ENCODE measurements at regions not wholly inside any gene's neighbourhood (a gene's known extent, or its start where the extent isn't known, plus 50 kb on each side); places are given as distances from the start of the nearest gene placed in this dataset.
"Not testable (repeated sequence)": the region's sequence is repeated elsewhere in the genome, so short reads cannot be mapped to it uniquely, and the experiment has no call there.

DNA sequence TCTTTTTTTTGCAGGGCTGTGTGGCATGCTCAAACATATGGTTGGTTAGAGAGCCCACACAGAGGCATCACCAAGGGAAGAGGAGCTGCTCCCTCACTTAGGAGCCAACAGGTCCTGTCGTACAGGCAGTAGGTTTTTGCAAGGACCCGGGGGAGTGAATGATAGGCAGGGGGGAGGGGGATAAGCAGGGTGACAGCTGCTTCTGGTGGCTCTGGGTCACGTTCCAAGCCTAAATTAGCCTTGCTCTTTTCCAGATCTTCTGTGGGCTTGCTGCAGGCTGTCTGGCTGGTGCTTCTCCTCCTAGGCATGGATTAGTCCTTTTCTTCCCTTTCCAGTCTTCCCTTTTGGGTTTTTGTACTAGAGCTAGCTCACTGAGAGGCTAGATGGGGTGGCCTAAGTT lies 117.7 kb upstream of the PODXL start:
- H3K9ac ChIP-seq (ENCODE audit: insufficient read length): no peak overlapping the region
- no peaks in the 10 kb centered on the region for H3K9me3 ChIP-seq (ENCODE audit: low read depth, low read length)
- no peak overlapping the region for H3K4me3 ChIP-seq
- H3K27ac ChIP-seq: no peak overlapping the region
- no peak for DNase-seq (ENCODE audit: low read depth, low spot score)
- TF ChIP-seq EZH2 (IDR thresholded peaks at IDR 0.05) (no peak), FOXP2 (optimal IDR thresholded peaks at IDR 0.05; ENCODE audit: control extremely low read depth, extremely low read length, insufficient read depth) (no peak), POLR2AphosphoS5 (IDR thresholded peaks at IDR 0.05; ENCODE audit: borderline replicate concordance, low read depth, low read length) (no peak)
- H3K36me3 ChIP-seq (ENCODE audit: insufficient read depth, low read length): no peaks in the 10 kb centered on the region

DNA sequence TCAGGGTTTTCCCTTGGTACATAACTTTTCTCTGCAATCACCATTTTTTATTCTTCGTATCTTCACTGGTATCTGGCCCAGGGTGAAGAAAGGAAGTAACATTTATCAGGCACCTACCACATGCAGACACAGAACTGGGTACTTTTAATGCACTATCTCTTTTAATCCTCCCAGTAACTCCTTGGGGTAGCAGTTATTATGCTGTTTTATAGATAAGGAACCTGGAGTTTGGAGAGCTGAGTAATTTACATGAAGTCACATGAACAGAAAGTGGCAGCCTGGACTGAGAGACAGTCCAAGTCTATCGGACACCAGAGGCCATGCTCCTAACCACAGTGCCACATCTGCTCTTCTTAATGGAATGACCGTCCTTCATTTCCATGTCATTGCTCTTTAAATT lies 117.1 kb upstream of the PODXL start:
- Histone ChIP-seq H3K27ac (no peak overlapping the region), H3K36me3 (ENCODE audit: insufficient read depth, low read length) (no peaks in the 10 kb centered on the region), H3K9ac (ENCODE audit: insufficient read length) (no peak overlapping the region), H3K9me3 (ENCODE audit: low read depth, low read length) (no peaks in the 10 kb centered on the region), H3K4me3 (no peak overlapping the region)
- TF ChIP-seq POLR2AphosphoS5 (IDR thresholded peaks at IDR 0.05; ENCODE audit: borderline replicate concordance, low read depth, low read length): no peak
- TF ChIP-seq FOXP2 (optimal IDR thresholded peaks at IDR 0.05; ENCODE audit: control extremely low read depth, extremely low read length, insufficient read depth): no peak
- no peak for TF ChIP-seq EZH2 (IDR thresholded peaks at IDR 0.05)
- DNase-seq (ENCODE audit: low read depth, low spot score): no peak

DNA sequence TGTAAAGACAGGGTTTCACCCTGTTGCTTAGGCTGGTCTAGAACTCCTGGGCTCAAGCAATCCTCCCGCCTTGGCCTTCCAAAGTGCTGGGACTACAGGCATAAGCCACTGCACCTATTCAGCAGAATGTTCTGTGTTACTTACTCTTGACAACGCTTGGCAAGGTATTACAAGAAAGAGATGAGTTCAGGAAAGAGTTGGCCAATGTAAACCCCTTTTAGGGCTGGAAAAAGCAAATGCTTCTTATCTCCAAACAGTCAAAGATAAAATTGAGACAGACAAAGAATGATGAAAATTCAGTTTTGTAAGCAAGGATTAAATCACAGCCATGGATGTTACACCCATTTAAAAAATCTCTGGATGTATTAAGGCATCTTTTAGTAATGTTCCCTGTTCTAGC lies 114.0 kb upstream of the PODXL start:
- Histone ChIP-seq H3K4me3 (no peak overlapping the region), H3K27ac (no peak overlapping the region), H3K36me3 (ENCODE audit: insufficient read depth, low read length) (no peaks in the 10 kb centered on the region), H3K9me3 (ENCODE audit: low read depth, low read length) (no peaks in the 10 kb centered on the region), H3K9ac (ENCODE audit: insufficient read length) (no peak overlapping the region)
- no peak for DNase-seq (ENCODE audit: low read depth, low spot score)
- TF ChIP-seq POLR2AphosphoS5 (IDR thresholded peaks at IDR 0.05; ENCODE audit: borderline replicate concordance, low read depth, low read length) (no peak), EZH2 (IDR thresholded peaks at IDR 0.05) (no peak), FOXP2 (optimal IDR thresholded peaks at IDR 0.05; ENCODE audit: control extremely low read depth, extremely low read length, insufficient read depth) (no peak)

DNA sequence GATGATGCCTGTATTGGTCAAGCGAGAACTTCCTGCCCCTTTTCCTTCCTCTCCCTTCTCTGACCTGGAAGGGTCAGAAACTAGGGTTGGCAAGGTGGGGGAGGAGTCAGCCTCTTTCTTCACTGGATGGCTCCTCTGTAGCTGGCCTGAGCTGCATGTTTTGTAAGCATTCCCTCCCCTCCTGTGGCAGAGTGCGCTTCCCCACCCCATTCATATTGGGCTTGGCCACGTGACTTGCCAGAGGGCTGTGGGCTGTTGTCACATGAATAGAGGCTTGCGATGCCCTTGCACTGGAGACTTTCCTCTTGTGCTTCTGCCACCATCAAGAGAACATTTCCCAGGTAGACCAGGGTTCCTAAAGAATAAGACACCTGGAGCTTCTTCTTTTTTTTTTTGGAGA lies 111.3 kb upstream of the PODXL start:
- Histone ChIP-seq H3K27ac (no peak overlapping the region), H3K36me3 (ENCODE audit: insufficient read depth, low read length) (no peaks in the 10 kb centered on the region), H3K9me3 (ENCODE audit: low read depth, low read length) (no peaks in the 10 kb centered on the region), H3K4me3 (no peak overlapping the region), H3K9ac (ENCODE audit: insufficient read length) (no peak overlapping the region)
- DNase-seq (ENCODE audit: low read depth, low spot score): no peak
- no peak for TF ChIP-seq EZH2 (IDR thresholded peaks at IDR 0.05)
- no peak for TF ChIP-seq POLR2AphosphoS5 (IDR thresholded peaks at IDR 0.05; ENCODE audit: borderline replicate concordance, low read depth, low read length)
- no peak for TF ChIP-seq FOXP2 (optimal IDR thresholded peaks at IDR 0.05; ENCODE audit: control extremely low read depth, extremely low read length, insufficient read depth)

DNA sequence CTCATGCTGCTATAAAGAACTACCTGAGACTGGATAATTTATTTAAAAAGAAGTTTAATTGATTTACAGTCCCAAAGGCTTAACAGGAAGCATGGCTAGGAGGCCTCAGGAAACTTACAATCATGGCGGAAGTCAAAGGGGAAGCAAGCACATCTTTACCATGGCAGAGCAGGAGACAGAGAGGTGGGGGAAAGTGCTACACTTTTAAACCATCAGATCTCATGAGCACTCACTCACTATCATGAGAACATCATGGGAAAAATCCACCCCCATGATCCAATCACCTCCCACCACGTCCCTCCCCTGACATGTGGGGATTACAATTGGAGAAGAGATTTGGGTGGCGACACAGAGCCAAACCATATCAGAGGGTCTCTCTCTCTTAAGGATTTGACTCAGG lies 108.6 kb upstream of the PODXL start:
- Histone ChIP-seq H3K27ac (no peak overlapping the region), H3K4me3 (no peak overlapping the region), H3K9me3 (ENCODE audit: low read depth, low read length) (no peaks in the 10 kb centered on the region), H3K9ac (ENCODE audit: insufficient read length) (no peak overlapping the region), H3K36me3 (ENCODE audit: insufficient read depth, low read length) (no peaks in the 10 kb centered on the region)
- TF ChIP-seq POLR2AphosphoS5 (IDR thresholded peaks at IDR 0.05; ENCODE audit: borderline replicate concordance, low read depth, low read length): no peak
- TF ChIP-seq EZH2 (IDR thresholded peaks at IDR 0.05): no peak
- no peak for TF ChIP-seq FOXP2 (optimal IDR thresholded peaks at IDR 0.05; ENCODE audit: control extremely low read depth, extremely low read length, insufficient read depth)
- DNase-seq (ENCODE audit: low read depth, low spot score): no peak

DNA sequence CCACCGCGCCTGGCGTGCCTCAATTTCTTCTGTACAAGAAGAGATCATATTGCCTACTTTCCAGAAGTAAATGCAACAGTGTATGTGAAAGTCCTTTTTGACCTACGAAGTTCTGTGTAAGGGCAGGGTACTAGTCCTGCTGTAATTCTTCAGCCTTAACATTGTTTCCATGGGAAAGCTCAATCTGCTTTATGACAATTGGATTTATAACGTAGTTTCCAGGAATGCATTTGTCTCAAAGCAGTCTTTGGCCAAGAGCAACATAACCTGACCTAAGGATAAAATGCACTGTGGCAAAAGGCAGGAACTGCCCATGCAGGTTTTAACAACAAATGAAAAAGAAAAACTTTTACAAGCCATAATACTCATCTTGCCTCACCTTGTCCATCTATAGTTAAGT lies 108.1 kb upstream of the PODXL start:
- no peak overlapping the region for H3K9ac ChIP-seq (ENCODE audit: insufficient read length)
- DNase-seq (ENCODE audit: low read depth, low spot score): no peak
- H3K4me3 ChIP-seq: no peak overlapping the region
- TF ChIP-seq FOXP2 (optimal IDR thresholded peaks at IDR 0.05; ENCODE audit: control extremely low read depth, extremely low read length, insufficient read depth) (no peak), EZH2 (IDR thresholded peaks at IDR 0.05) (no peak), POLR2AphosphoS5 (IDR thresholded peaks at IDR 0.05; ENCODE audit: borderline replicate concordance, low read depth, low read length) (no peak)
- H3K9me3 ChIP-seq (ENCODE audit: low read depth, low read length): no peaks in the 10 kb centered on the region
- H3K27ac ChIP-seq: no peak overlapping the region
- H3K36me3 ChIP-seq (ENCODE audit: insufficient read depth, low read length): no peaks in the 10 kb centered on the region

DNA sequence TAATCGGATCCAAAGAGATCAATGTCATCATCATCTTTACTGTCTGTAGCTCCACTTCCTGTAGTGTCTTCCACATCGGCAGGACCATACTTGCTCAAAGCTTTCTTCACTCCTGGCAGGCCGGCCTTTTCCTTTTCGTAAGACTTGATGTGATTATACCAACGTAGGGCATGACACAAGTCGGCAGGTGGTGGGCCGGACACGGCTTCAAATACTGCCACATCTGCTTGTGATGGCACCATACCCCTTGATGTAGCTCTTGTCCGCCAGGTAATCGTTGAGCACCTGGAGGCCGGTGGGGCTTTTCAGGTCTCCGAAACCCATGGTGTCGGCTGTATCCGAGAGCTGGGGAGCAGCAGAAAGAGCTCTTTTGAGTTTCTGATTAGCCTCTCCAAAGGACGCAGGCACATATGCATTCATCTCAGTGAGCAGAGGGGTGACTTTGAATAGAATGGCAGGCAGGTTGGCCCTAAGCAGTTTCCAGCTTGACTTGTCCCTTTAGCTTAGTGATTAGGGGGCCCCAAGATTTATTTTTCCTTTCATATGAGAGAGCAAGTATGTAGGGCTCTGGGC lies 106.0 kb upstream of the PODXL start:
- not testable (repeated sequence) for H3K9me3 ChIP-seq (ENCODE audit: low read depth, low read length); H3K27ac ChIP-seq; H3K4me3 ChIP-seq; H3K36me3 ChIP-seq (ENCODE audit: insufficient read depth, low read length); DNase-seq (ENCODE audit: low read depth, low spot score); H3K9ac ChIP-seq (ENCODE audit: insufficient read length)

DNA sequence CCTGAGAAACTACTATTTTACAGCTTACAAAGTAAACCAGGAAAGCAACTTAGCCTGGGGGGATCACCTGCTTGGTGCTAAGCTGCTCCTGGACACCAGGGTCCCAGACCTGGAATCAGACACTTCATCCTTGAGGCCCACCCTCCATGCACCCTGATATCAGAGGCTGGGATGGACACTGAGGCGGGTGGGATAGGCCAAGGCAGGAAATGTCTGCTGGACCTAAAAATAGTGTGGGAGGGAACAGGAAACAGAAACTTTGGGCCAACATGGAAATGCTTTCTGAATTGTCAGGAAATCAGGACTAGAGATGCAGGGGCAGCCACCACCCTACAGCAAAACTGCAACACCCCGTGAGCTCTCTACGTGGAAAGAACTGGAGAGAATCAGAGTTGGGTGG lies 101.5 kb upstream of the PODXL start:
- Histone ChIP-seq H3K9me3 (ENCODE audit: low read depth, low read length) (no peaks in the 10 kb centered on the region), H3K4me3 (no peak overlapping the region), H3K27ac (no peak overlapping the region), H3K9ac (ENCODE audit: insufficient read length) (no peak overlapping the region), H3K36me3 (ENCODE audit: insufficient read depth, low read length) (no peaks in the 10 kb centered on the region)
- TF ChIP-seq EZH2 (IDR thresholded peaks at IDR 0.05): no peak
- no peak for TF ChIP-seq FOXP2 (optimal IDR thresholded peaks at IDR 0.05; ENCODE audit: control extremely low read depth, extremely low read length, insufficient read depth)
- no peak for DNase-seq (ENCODE audit: low read depth, low spot score)

DNA sequence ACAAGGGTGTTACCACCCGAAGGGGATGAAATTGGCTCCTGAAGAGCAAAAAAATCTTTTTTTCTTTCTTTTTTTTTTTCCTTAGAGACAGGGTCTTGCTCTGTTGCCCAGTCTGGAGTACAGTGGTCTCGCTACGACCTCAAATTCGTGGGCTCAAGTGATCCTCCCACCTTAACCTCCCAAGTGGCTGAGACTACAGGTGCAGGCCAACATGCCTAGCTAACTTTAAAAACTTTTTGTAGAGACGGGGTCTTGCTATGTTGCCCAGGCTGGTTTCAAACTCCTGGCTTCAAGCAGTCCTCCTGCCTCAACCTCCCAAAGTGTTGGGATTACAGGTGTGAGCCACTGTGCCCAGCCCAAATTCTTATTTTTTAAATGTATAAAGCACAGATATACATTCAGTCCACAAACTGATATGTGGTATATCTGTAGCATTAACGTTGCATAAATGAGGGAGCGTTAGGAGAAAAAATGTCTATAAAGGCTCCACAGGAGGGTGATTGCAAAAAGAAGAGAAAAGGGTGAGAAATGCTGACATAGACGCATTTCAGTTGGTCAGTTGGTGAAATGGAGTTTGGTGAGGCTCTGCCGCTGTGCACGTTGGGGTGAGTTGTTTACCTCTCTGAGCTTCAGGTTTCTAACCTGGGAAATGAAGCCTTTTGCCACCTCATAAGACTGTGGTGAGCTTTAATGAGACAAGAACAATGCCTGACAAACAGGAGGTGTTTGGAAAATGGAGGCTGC lies 100.7 kb upstream of the PODXL start:
- Histone ChIP-seq H3K36me3 (ENCODE audit: insufficient read depth, low read length) (no peaks in the 10 kb centered on the region), H3K9me3 (ENCODE audit: low read depth, low read length) (no peaks in the 10 kb centered on the region), H3K9ac (ENCODE audit: insufficient read length) (no peak overlapping the region), H3K27ac (no peak overlapping the region), H3K4me3 (no peak overlapping the region)
- TF ChIP-seq FOXP2 (optimal IDR thresholded peaks at IDR 0.05; ENCODE audit: control extremely low read depth, extremely low read length, insufficient read depth): no peak
- no peak for DNase-seq (ENCODE audit: low read depth, low spot score)
